Astrocyte of the cerebellum (primary cell): ENCODE measurements at regions not wholly inside any gene's neighbourhood (a gene's known extent, or its start where the extent isn't known, plus 50 kb on each side); places are given as distances from the start of the nearest gene placed in this dataset.
A peak's percentile ranks its signal among the peaks of the same experiment; 100 is the strongest.

Experiments
- DNase-seq: peaks from one replicate; pipeline ENCODE4 v3.0.0-alpha.2; 2011; ENCODE audit warnings: low read depth
- H3K4me3 ChIP-seq: 2 replicates; pipeline ENCODE4 v1.5.1; 2011; ENCODE audit warnings: mild to moderate bottlenecking, low read depth, low read length, moderate library complexity
- CTCF ChIP-seq: IDR thresholded peaks from 2 replicates; pipeline ENCODE4 v1.5.1; 2012; ENCODE audit warnings: low read length, low read depth, moderate library complexity, mild to moderate bottlenecking; ENCODE audit errors: missing control alignments
- in situ Hi-C: cut with HindIII; loops from 2 replicates; pipeline ENCODE4 v1.10.0; 2017; ENCODE audit warnings: low sequenced_read_pairs

GRCh38 chr11:69396948-69397307 lies 84.5 kb upstream of the LINC01488 start:
- no peak for DNase-seq
- in situ Hi-C loops, result no loop called here
- no peak for TF ChIP-seq CTCF
- no peak overlapping the region for H3K4me3 ChIP-seq

- in situ Hi-C loops, result no loop called here
- TF ChIP-seq CTCF, result no peak
- no peak overlapping the region for H3K4me3 ChIP-seq
- DNase-seq, result no peak
Observed at GRCh38 chr11:69397732-69398131, 83.7 kb upstream of the LINC01488 start.

DNA sequence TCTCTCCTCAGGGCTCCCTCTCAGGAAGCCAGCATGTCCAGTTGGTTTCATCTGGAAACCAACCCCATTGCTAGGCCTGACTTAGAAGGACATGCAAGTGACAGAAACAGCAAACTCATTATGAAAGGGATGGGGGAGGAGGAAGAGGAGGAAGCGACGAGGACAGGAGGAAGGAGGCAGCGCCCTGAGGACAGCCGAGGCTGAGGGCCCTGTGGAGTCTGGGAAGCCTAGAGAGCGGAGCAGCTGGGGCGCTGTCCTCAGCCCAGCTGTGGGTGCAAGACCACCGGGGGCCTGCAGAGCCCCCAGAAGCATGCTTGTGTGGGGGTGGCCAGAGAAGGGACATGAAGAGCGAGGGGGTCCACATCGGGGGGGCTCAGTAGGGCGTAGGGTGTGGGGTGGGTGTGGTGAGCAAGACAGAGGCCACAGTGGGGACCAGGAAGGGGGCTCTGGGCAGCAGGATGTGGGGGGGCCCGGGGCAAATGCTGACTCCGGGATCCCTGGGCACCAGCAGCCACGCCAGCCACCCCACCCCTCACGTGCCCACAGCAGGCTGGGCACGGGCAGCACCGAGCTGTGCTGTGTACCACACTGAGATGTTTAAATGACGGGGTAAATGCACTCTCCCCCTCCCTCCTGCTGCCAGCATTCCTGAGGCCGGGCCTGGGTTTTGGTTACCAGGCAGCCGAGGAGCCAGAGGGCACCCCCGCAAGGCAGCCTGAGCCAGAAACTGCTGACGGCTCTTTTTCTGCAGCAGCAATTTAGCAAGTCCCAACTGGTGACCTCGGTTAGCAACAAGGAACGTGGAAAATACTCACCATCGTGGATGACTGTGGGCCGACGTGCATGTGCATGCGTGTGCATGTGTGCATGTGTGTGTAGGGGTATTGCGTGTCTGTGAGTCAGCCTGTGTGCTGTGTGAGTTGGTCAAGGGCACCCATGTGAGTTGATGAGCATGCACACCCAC lies 82.7 kb upstream of the LINC01488 start:
- DNase-seq, result peak; percentile 23
- no peak overlapping the region for H3K4me3 ChIP-seq
- TF ChIP-seq CTCF, result no peak
- in situ Hi-C loops, result no loop called here

GRCh38 chr11:69400140-69400539 lies 81.3 kb upstream of the LINC01488 start:
- H3K4me3 ChIP-seq, result no peak overlapping the region
- no peak for TF ChIP-seq CTCF
- in situ Hi-C loops, result no loop called here
- DNase-seq, result no peak

DNA sequence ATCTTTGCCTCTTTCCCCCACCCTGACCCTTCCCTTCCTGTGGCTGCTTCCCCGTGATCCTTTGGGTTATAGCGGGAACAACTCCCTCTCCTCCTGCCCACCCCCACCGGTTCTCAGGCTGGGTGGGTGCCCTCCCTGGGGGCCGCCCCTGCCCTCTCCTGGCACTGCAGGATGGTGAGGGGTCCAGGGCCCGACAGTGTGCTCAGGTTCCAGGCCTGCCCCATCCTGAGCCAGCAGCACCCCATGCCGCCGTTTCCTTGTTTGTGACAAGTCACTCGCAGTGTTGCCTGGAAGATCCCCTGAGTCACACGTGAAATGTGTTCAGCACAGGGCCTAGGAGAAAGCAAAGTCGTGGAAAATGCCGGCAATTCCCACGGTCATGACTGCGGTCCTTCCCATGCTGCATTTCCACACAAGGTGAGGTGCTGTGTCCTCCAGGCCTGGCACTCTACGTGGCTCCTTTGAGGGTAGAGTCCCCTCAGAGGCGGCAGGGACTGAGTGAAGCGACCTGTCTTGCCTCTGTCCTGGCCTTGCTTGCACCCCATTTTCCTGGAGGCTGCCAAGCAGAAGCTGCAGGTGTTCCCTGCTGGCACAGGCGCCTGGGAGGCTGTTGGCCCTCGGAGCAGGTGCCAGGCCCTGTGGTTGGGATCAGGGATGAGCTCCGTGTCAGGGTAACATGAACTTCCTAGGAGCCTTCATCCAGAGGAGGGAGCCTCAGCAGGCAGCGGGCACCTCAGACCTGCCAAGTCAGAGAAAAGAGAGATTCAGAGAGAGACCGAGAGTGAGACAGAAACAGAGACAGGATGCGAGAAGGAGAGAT lies 80.5 kb upstream of the LINC01488 start:
- no peak overlapping the region for H3K4me3 ChIP-seq
- TF ChIP-seq CTCF, result no peak
- in situ Hi-C loops, result no loop called here
- DNase-seq, result no peak

GRCh38 chr11:69401715-69402114 lies 79.7 kb upstream of the LINC01488 start:
- no peak for DNase-seq
- H3K4me3 ChIP-seq, result no peak overlapping the region
- in situ Hi-C loops, result no loop called here
- TF ChIP-seq CTCF, result no peak
